Kidney capillary endothelial cell (primary cell): ENCODE measurements at regions not wholly inside any gene's neighbourhood (a gene's known extent, or its start where the extent isn't known, plus 50 kb on each side); places are given as distances from the start of the nearest gene placed in this dataset.
"Not testable (repeated sequence)": the region's sequence is repeated elsewhere in the genome, so short reads cannot be mapped to it uniquely, and the experiment has no call there.

Experiments
- DNase-seq: peaks from one replicate; pipeline ENCODE4 v3.0.0-alpha.2; 2018; ENCODE audit warnings: low spot score

- no peak for DNase-seq
Measured at GRCh38 chr7:136530831-136531230, 337.6 kb upstream of the CHRM2 start.

DNA sequence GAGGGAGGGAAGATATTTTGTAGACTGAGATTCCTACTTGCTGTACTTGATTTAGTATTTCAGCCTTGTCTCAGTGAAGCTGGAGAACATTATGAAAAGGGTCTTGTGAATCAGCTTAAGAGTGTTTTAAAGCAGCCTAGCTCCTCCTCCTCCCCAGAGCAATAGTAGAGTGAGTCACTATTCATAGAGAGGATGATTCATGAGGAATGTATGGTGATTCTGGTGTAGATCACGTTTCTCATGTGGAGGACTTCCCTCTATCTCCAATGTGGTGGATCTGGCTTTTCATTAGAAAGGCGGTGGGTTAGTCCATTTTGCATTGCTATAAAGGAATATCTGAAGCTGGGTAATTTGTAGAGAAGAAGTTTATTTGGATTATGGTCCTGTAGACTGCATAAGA, 340.1 kb upstream of the CHRM2 start:
- peak; percentile 11 for DNase-seq

DNA sequence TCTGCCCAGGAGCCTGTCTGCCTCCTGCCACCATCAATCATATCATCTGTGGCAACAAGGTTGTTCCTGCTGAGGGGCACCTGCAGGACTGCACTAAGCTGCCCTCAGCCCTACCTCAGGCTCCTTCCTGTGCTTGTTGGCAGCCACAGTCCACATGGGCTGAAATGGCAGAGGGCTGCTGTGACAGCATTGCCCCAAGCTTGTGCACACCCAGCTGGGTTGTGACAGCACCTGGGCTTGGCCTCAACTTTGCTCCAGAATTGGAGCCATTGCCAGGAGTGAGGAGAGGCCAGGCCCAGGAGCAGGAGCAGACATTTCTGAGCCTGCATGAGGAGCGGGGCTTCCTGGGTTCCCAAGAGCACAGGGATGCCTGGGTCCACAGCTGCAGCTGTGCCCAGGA, 340.9 kb upstream of the CHRM2 start:
- DNase-seq: no peak

DNA sequence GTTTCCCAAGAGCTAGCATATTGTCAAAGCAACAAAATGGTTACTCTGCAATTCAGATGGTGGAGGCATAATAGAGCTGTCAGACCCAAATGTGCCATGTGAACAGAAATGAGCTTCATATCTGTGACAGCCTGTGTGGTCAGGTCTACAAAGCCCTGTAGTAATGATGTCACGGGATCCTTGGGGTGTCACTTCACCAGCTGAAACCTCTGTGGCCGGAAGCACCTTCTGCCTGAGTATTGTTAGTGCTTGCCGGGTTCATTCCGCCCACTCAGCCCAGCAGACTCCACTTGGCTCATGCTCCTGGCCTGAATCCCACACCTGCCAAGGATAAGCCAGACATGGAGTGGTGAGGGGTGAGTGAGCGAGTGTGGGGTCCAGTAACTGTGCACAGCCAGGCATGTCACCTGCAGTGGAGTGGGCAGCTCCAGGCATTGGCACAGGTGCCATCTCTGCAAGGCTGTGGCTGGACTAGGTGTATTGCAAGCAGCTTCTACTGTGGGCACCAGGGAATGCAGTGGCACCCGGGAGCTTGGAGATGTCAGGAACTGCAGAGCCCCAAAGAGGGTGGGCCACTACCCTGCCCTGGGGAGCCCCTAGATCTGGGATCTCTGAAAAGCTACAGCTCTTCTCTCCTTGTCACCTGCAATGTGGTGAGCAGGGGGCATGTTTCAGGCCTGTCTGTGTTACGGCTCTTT, 341.9 kb upstream of the CHRM2 start:
- no peak for DNase-seq

- no peak for DNase-seq
Measured at GRCh38 chr7:136523571-136523970, 344.9 kb upstream of the CHRM2 start.

DNA sequence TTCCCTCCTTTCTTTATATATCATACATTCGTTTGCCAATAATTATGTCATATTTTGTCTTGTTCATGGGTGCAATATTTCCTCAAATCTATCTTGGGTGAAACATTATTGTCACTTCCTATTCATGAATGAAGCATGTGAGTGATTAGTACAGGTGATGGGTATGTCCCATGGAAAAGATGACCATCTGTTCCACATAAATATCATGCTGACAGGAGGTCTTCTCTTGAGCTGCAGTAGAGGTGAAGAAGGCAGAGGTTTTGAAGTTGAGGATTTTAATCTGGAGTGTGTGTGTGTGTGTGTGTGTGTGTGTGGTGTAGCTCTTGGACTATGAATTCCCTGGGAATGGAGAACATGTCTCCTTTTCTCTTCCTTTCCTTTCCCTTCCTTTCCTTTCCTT, 350.5 kb upstream of the CHRM2 start:
- no peak for DNase-seq

DNA sequence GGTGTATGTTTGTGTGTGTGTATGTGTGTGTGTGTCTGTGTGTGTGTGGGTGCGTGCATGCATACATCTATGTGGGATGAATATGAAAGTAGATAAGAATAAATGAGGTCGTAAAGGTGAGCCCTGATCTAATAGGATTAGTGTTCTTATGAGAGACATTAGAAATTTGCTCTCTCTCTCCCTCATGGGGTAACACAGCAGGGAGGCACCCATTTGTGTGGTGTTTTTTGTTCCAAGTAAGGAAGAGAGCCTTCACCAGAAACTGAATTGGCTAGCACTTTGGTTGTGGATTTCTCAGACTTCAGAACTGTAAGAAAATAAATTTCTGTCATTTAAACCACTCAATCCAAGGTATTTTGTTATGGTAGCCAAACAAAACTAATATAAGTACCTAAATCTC, 353.7 kb upstream of the CHRM2 start:
- no peak for DNase-seq

GRCh38 chr7:136513744-136514143, 354.7 kb upstream of the CHRM2 start:
- no peak for DNase-seq

GRCh38 chr7:136509466-136509865, 359.0 kb upstream of the CHRM2 start:
- DNase-seq: no peak

- DNase-seq: no peak
Measured at GRCh38 chr7:136502162-136502561, 366.3 kb upstream of the CHRM2 start.

DNA sequence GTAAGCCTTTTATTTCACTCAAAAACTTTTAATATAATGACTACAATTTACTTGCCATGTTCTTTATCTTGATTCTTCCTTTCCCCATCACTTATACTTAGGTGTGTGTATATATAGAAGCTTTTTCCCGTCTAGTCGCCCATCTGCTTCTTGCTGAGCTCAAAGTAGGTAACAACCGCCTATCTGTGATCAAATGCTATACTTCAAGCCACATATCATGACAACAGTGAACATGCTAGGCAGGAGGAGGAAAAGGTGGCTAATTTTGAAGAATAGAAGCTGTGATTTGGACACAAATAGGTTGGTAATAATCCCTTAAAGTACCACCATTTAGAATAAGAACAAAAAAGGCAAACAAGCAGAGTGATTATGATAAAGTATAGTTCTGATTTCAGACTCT, 367.3 kb upstream of the CHRM2 start:
- no peak for DNase-seq

GRCh38 chr7:136496551-136496950, 371.9 kb upstream of the CHRM2 start:
- DNase-seq: no peak

DNA sequence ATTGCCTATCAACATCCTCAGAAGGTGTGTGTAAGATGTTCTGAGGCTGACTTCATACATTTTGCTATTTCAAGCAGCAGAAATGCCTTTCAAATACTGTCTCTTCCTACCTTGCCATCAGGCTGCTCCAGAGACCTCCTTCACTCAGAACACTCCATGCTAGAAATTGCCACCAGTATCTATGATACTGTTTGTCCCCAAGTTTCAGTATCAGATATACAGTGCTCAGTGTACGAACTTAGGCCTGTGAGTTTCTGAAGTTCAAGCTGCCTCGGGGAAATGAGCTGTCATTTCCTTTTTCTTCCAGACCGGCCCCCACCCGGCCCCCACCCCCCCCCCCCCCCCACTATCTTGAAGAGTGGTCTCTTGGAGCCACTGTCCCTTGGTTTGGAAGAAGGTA, 373.4 kb upstream of the CHRM2 start:
- DNase-seq: no peak

DNA sequence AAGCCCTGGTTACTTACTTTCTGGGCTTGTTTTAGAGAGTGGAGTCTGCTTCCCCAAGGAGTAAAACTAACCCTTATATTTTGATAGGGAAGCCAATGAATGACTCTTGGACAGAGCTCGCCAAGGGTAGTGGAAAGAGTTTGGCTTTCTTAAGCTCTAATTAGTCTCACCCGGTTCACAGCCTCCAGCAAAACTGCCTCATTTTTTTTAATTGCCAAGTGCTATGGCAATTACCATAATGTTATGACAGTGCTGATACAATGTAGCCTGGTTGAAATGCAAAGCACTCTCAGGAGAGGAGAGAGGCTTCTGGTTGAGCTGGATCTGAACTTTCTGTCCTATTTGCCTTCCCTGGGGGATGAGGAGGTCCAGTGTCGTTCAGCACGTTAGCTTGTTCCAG, 376.1 kb upstream of the CHRM2 start:
- no peak for DNase-seq

DNA sequence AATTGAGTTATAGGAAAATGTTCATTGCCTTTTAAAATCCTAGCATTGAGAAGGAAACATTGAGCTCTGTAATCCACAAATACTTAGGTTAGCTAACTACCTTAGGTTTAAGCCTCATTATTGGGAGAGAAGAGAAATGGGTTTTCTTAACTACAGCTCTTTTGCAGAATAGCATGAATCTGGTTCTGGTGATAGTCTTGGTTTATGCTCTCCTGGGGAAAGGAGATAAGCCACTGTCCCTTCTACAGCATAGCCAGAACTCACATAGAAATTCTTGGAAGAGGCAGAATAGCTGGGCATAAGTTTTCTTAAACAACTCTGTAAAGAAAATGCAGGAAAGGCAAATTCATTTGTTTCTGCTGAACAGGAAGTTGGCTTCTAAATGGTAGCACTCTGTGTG, 378.6 kb upstream of the CHRM2 start:
- DNase-seq: no peak

- no peak for DNase-seq
Measured at GRCh38 chr7:136480901-136481300, 387.6 kb upstream of the CHRM2 start.

DNA sequence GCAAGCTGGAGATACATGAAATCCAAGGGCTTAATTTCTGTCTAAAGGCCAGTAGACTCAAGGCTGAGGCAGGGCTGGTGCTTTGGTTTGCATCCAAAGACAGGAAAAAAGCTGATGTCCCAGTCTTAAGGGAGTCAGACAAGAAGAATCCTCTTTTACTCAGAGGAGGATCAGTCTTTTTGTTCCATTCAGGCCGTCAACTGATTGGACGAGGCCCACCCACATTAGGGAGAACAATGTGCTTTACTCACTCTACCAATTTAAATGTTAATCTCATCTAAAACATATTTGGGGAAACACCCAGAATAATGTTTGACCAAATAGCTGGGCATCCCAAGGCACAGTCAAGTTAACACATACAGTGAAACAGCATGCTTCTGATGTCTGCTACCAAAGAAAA, 388.5 kb upstream of the CHRM2 start:
- no peak for DNase-seq

DNA sequence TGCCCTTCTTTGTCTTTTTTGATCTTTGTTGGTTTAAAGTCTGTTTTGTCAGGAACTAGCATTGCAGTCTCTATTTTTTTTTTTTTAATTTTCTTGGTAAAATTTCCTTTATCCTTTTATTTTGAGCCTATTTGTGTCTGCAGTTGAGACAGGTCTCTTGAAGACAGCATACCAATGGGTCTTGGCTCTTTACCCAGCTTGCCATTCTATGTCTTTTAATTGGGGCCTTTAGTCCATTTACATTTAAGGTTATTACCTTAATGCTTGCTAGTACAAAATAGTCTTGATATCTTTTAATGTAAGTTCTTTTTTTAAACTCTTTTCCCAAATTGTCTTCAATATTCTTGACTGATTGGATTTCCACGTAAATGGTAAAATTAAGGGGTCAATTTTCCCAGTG, 398.3 kb upstream of the CHRM2 start:
- DNase-seq: no peak

- DNase-seq: no peak
Measured at GRCh38 chr7:136452949-136453348, 415.5 kb upstream of the CHRM2 start.

DNA sequence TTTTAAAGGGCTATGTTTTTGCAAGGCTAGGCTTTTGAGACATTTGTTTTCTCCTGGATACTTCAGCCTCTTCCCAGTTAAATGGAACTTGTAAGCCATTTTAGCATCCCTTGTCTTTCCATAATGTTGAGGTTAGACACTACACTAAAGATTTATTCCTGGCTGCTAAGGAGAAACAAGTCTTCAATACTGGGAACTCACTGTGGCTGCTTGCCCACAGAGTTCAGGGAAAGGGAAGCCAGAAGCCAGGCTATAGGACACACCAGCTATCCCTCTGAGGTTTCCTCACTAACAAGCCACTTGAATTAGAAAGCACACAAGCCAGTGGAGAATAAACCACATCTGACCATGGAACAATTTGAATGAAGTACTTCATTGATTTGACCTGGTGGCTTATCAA, 421.7 kb upstream of the CHRM2 start:
- no peak for DNase-seq

- DNase-seq: no peak
Measured at GRCh38 chr7:136441835-136442234, 426.6 kb upstream of the CHRM2 start.

GRCh38 chr7:136431736-136432135, 436.7 kb upstream of the CHRM2 start:
- DNase-seq: not testable (repeated sequence)

GRCh38 chr7:136424058-136424457, 444.4 kb upstream of the CHRM2 start:
- no peak for DNase-seq

DNA sequence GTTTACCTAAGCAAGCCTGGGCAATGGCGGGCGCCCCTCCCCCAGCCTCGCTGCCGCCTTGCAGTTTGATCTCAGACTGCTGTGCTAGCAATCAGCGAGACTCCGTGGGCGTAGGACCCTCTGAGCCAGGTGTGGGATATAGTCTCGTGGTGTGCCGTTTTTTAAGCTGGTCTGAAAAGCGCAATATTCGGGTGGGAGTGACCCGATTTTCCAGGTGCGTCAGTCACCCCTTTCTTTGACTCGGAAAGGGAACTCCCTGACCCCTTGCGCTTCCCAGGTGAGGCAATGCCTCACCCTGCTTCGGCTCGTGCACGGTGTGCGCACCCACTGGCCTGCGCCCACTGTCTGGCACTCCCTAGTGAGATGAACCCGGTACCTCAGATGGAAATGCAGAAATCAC, 442.6 kb upstream of the MTPN start:
- DNase-seq: not testable (repeated sequence)

- no peak for DNase-seq
Measured at GRCh38 chr7:136412952-136413351, 435.8 kb upstream of the MTPN start.
